ENCODE measurements at regions not wholly inside any gene's neighbourhood (a gene's known extent, or its start where the extent isn't known, plus 50 kb on each side); places are given as distances from the start of the nearest gene placed in this dataset.

DNA sequence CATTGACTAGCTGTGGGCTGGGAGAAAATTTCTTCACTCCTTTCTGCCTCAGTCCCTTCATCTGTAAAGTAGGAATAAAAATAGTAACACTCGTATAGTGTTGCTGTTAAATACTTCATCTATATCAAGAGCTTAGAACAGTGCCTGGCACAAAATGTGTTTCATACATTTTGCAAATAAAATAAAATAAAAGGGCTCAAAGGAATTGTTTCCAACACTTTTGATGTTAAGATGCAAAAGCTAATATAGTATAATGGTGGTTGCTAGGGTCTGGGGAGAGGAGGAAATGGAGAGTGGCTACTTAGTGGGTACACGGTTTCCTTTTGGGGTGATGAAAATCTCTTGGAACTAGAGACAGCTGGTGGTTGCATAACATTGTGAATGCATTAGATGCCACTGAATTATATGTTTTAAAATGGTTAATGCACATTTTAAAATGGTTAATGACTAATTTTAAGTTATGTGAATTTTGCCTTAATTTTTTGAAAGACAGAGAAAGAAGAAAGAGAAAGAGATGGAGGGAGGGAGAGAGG, 542.1 kb upstream of the ID2 start:
- H3K4me1 ChIP-seq (ENCODE audit: low read length), result no peaks in the 10 kb centered on the region
- no peak overlapping the region for H3K27ac ChIP-seq (ENCODE audit: low read length)
- no peak overlapping the region for H3K4me2 ChIP-seq (ENCODE audit: low read depth, low read length)

GRCh38 chr2:8141079-8141707, 540.7 kb upstream of the ID2 start:
- no peak overlapping the region for H3K4me2 ChIP-seq (ENCODE audit: low read depth, low read length)
- H3K79me2 ChIP-seq (ENCODE audit: low read length), result no peaks in the 10 kb centered on the region
- no peaks in the 10 kb centered on the region for H3K36me3 ChIP-seq (replicated peaks; ENCODE audit: insufficient read depth, low read length)
- no peak overlapping the region for H3K4me3 ChIP-seq (ENCODE audit: low read length)
- no peak for TF ChIP-seq EZH2phosphoT487 (IDR thresholded peaks at IDR 0.05; ENCODE audit: low read length)
- no peak for TF ChIP-seq CTCF (IDR thresholded peaks at IDR 0.05; ENCODE audit: low read length)
- no peak for TF ChIP-seq EZH2 (optimal IDR thresholded peaks at IDR 0.05; ENCODE audit: low read depth, low read length)
- no peaks in the 10 kb centered on the region for H3K9me2 ChIP-seq (replicated peaks; ENCODE audit: insufficient read depth, low read length)
- H4K20me1 ChIP-seq (ENCODE audit: insufficient read depth, low read length), result no peaks in the 10 kb centered on the region
- no peaks in the 10 kb centered on the region for H3K4me1 ChIP-seq (ENCODE audit: low read length)
- no peaks in the 10 kb centered on the region; the same call in 1 of the 2 replicates for H3K9me3 ChIP-seq (replicated peaks; ENCODE audit: insufficient read depth, low read length)
- H3K27me3 ChIP-seq (replicated peaks; ENCODE audit: insufficient read depth, low read length), result no peaks in the 10 kb centered on the region
- no peak overlapping the region for H2AFZ ChIP-seq (ENCODE audit: low read length)
- H3K9ac ChIP-seq (ENCODE audit: low read length), result no peak overlapping the region
- H3K27ac ChIP-seq (ENCODE audit: low read length), result no peak overlapping the region
- DNase-seq, result no peak
- H3F3A ChIP-seq (ENCODE audit: insufficient read depth, low read length), result no peaks in the 10 kb centered on the region

More for the DNA sequence above, 542.1 kb upstream of the ID2 start:
- Histone ChIP-seq H3K4me3 (ENCODE audit: low read length) (no peak overlapping the region), H4K20me1 (ENCODE audit: insufficient read depth, low read length) (no peaks in the 10 kb centered on the region), H3K27me3 (replicated peaks; ENCODE audit: insufficient read depth, low read length) (no peaks in the 10 kb centered on the region), H3F3A (ENCODE audit: insufficient read depth, low read length) (no peaks in the 10 kb centered on the region), H3K79me2 (ENCODE audit: low read length) (no peaks in the 10 kb centered on the region), H3K9ac (ENCODE audit: low read length) (no peak overlapping the region), H3K36me3 (replicated peaks; ENCODE audit: insufficient read depth, low read length) (no peaks in the 10 kb centered on the region), H3K9me3 (replicated peaks; ENCODE audit: insufficient read depth, low read length) (no peaks in the 10 kb centered on the region; the same call in 1 of the 2 replicates), H3K9me2 (replicated peaks; ENCODE audit: insufficient read depth, low read length) (no peaks in the 10 kb centered on the region), H2AFZ (ENCODE audit: low read length) (no peak overlapping the region)
- no peak for DNase-seq
- TF ChIP-seq EZH2phosphoT487 (IDR thresholded peaks at IDR 0.05; ENCODE audit: low read length), result no peak
- TF ChIP-seq CTCF (IDR thresholded peaks at IDR 0.05; ENCODE audit: low read length), result no peak

GRCh38 chr2:8141780-8142179, 540.1 kb upstream of the ID2 start:
- no peaks in the 10 kb centered on the region for H3K27me3 ChIP-seq (replicated peaks; ENCODE audit: insufficient read depth, low read length)
- H3K27ac ChIP-seq (ENCODE audit: low read length), result no peak overlapping the region
- H3K9ac ChIP-seq (ENCODE audit: low read length), result no peak overlapping the region
- H3K4me2 ChIP-seq (ENCODE audit: low read depth, low read length), result no peak overlapping the region
- no peaks in the 10 kb centered on the region for H3K9me2 ChIP-seq (replicated peaks; ENCODE audit: insufficient read depth, low read length)
- no peaks in the 10 kb centered on the region for H3K36me3 ChIP-seq (replicated peaks; ENCODE audit: insufficient read depth, low read length)
- no peaks in the 10 kb centered on the region for H3K79me2 ChIP-seq (ENCODE audit: low read length)
- no peak for TF ChIP-seq EZH2phosphoT487 (IDR thresholded peaks at IDR 0.05; ENCODE audit: low read length)
- TF ChIP-seq CTCF (IDR thresholded peaks at IDR 0.05; ENCODE audit: low read length), result no peak
- TF ChIP-seq EZH2 (optimal IDR thresholded peaks at IDR 0.05; ENCODE audit: low read depth, low read length), result no peak
- no peaks in the 10 kb centered on the region for H3K4me1 ChIP-seq (ENCODE audit: low read length)
- H4K20me1 ChIP-seq (ENCODE audit: insufficient read depth, low read length), result no peaks in the 10 kb centered on the region
- DNase-seq, result no peak
- H3K4me3 ChIP-seq (ENCODE audit: low read length), result no peak overlapping the region
- H2AFZ ChIP-seq (ENCODE audit: low read length), result no peak overlapping the region
- no peaks in the 10 kb centered on the region for H3F3A ChIP-seq (ENCODE audit: insufficient read depth, low read length)
- H3K9me3 ChIP-seq (replicated peaks; ENCODE audit: insufficient read depth, low read length), result no peaks in the 10 kb centered on the region; the same call in 1 of the 2 replicates
